ENCODE measurements at regions not wholly inside any gene's neighbourhood (a gene's known extent, or its start where the extent isn't known, plus 50 kb on each side); places are given as distances from the start of the nearest gene placed in this dataset.

DNA sequence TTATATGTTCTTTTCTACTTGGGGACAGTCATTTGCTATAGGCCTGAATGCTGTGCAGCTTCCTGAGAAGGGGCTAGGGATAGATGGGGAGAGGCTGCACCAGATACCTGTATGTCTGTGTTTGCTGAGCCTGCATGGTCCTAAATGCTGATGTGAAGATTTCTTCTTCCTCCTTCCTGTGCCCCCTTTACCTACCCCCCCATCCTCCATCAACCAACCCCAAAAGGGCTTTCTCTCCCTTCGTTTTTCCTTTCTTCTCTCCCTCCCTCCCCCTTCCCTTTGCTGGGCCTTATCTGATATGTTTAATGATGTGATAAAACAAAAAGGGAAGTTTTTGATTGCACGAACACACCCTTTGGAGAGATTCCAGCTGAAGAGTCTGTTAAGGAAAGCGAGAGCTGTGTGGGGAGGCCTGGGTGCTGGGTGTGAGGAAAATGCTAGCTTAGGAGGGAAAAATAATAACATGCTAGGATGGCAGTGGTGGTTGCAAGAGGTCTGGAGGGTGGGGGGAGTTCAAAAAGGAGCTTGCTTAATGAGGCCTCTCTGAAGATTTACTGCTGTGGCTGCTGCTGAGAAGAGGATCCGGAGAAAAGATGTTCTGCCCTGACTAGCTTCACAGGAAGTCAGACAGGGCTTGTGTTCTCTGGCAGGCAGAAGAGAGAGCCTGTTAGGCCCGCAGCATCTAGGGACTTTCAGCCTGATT lies 101.8 kb downstream of the SAMD9 start:
- DNase-seq = no peak

GRCh38 chr7:93015101-93015778 lies 102.5 kb downstream of the SAMD9 start:
- no peak for DNase-seq

GRCh38 chr7:93014410-93014809 lies 103.4 kb downstream of the SAMD9 start:
- no peak for DNase-seq

GRCh38 chr7:93013446-93014061 lies 104.2 kb downstream of the SAMD9 start:
- DNase-seq = no peak

- no peak for DNase-seq
Observed at GRCh38 chr7:93011351-93012294, 106.2 kb downstream of the SAMD9 start.

GRCh38 chr7:93008833-93009232 lies 108.9 kb downstream of the SAMD9 start:
- no peak for DNase-seq

- no peak for DNase-seq
Observed at GRCh38 chr7:93006480-93007095, 111.2 kb downstream of the SAMD9 start.

DNA sequence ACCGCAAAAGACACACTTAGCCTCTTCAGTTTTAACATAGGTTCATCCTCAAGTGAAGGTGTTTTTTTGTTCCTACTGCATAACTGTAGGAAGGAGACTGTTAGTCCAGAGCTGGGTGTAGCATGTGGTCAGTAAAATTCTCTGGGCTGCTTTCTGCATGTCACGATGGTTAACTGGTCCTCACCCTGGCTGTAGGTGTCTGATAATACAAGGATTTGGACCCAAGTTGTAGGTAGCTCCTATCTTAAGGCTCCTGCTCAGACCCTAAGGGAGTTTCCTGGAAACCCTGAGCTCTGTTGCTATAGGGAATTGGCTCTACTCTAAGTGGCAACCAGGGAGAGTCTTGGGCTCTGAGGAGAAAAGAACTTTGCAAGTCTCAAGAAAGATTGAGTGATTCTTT lies 112.9 kb downstream of the SAMD9 start:
- no peak for DNase-seq

DNA sequence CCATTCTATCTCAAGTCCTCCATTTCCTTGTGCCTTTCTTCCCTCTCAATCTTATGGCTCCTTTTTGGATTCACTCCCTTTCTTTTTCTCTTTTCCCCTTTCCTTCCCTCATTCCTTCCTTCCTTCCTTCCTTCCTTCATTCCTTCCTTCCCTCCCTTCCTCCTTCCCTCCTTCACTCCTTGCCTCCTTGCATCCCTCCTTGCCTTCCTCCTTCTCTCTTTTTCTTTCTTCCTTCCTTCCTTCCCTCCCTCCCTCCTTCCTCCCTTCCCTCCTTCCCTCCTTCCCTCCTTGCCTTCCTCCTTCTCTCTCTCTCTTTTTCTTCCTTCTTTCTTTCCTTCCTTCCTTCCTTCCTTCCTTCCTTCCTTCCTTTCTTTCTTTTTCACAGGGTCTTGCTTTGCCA lies 120.1 kb downstream of the SAMD9 start:
- DNase-seq = no peak

DNA sequence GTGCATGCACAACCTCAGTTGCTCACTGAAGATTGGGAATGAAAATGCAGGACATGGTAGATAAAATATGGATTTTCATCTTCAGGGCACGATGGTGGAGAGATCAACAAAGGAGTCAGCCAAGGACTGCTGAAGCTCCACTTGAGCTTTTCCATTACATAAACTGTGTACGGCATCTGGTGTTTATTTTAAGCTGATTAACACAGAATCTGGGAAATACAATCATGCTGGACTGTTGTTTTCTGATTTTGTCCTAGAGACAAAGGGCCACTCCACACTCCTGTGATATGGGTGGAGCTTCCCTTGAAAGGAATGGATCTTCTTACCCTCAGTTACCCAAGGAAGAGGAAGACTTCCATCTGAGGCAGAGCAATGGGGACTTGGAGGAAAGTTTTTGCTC lies 120.6 kb downstream of the SAMD9 start:
- no peak for DNase-seq

DNA sequence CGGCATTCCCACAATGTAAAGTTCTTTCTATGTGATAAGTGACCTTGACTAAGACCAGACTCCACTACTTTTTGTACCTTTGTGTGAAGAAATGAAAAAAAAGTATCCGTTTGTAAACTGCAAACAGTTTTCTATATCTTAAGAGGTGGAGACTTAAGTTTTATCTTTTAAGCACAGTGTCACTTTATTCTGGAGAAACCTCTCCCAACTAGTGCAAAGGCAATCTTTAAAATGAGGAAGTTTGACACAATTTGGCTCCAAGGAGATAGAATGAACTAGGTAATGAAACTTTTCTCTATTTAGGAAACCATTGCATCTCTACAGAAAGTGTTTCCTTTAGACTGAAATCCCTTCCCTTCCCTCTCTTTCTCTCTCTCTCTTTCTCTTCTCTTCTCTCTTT lies 122.9 kb downstream of the SAMD9 start:
- no peak for DNase-seq

DNA sequence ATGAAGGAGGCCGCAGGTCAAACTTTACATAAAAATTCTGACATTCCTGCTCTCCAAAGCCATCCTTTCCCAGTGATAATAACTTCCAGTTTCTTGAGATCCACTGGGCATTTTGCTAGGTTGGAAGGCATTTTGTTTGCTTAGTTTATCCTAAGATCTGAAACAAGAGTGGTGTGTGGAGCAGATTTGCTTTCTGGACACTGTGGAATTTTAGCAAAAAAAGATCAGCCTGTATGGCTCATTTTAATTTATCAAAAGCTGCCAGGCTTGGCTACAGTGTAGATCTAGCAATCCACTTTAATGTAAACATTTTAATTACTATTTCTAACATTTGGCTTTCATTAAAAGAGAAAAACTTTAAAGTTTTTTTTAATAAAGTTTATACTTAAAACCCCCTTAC lies 124.8 kb downstream of the SAMD9 start:
- DNase-seq = no peak

GRCh38 chr7:92992483-92992882 lies 125.3 kb downstream of the SAMD9 start:
- no peak for DNase-seq

DNA sequence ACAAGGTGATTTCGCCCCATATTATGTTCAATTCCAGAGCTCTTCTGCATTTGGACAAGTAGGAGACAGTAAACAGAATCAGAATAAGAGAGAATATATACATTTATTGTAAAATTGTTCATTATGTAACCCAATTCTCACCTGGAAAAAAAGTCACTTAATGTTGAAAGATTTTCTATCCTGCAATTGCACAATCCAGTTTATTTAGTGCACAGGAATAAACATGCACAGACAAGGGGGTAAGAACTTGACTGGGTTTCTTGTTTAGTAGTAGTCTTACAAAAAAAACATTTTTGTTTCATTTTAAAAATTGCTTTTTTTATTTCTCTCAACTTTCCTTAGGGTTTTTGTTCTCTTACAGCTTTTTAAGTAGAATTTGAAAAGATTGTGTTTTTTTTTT lies 126.6 kb downstream of the SAMD9 start:
- no peak for DNase-seq

DNA sequence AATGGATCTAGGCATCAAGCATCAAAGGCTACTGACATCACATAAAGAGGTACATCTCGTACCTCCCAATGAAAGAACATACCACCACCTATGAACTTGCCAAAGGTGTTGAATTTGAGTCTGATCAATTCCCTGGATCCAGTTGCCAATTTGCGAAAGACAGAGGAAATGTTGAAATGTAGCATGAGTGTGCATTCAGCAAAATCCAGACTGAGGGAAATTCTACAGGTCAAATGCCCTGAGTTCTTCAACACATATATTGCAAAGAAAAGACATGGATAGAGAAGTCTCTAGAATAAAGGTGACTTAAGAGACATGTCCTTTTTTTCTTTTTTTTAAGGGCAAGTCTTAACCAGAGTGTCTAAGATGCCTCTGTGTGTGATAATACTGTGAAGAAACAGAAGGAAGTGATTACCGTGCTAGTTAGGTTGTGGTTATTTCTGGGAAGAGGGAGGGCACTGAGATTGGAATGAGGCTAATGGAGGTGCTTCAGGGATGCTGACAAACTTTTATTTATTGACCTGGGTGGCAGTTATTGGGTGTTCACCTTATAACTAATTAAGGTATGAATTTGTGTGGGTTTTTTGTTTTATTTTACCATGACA lies 128.7 kb downstream of the SAMD9 start:
- DNase-seq = no peak

GRCh38 chr7:92988051-92988450 lies 129.7 kb downstream of the SAMD9 start:
- no peak for DNase-seq

DNA sequence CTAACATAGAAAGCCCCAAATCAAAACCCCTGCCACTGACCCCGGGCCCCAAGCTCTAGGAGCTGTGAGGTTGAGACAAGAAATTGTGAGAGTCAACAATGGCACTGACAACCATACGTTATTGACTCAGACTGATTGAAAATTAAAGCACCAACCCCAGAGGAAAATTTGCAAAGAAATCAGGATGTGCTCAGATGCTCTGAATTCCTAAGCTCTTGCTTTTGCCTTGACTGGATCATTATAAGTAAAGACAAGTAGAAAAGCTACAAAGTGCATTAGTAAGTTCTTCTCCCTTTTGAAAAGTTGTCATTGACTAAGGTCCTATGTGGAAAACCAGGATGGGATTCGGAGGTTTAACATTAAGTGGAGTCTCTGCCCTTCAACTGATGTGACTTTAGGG lies 130.2 kb downstream of the SAMD9 start:
- no peak for DNase-seq

- DNase-seq = no peak
Observed at GRCh38 chr7:92987095-92987494, 130.7 kb downstream of the SAMD9 start.

- DNase-seq = no peak
Observed at GRCh38 chr7:92982928-92983327, 134.9 kb downstream of the SAMD9 start.

DNA sequence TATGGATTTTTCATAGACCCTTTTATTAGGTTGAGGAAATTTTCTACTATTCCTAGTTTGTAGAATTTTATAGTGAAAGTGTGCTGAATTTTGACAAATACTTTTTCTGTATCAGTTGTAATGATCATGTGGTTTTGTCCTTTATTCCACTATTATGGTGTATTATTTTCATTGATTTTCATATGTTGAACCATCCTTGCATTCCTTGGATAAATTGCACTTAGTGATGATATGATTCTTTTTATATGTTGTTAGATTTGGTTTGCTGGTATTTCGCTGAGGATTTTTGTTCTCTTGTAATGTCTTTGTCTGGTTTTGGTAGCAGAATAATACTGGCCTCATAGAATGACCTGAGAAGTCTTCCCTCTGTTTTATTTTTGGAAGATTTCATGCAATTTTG lies 140.6 kb upstream of the CDK6 start:
- DNase-seq = no peak

DNA sequence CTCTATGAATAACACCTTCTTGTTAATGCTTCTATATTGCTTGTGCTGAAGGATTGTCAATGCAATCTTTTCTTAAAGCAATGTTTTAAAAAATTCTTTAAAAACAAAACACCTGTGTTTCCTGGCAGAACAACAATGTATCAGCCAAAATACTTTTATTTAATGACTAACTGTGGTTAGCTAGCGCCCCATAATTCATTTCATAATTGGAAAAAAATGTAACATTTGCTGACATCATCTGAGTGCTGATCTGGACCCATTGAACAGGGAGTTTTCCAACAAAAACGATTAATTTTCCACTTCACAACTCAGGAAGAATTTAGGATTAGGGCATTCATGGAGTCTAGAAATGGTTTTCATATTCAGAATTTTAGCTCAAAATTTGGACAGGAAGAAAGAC lies 137.6 kb upstream of the CDK6 start:
- no peak for DNase-seq

DNA sequence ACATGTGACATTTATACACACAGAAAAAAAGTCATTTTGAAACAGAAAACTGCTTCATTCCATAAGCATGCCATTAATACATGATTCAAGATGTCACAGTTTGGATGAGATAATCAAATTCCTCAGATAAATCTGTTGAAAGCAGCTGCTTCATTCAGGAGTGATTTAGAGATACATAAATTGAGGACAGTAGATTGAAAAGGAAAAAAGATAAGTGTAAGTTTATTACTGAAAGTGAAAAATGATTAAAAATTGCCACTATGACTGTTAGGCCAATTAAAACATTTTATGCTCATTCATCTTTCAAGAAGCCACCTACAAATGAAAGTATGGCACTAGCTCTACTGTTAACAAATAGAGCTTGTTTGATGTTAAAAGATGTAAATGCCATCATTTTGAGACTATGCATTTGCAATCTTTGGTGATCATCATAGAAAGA lies 136.9 kb upstream of the CDK6 start:
- no peak for DNase-seq
